Adrenal gland (tissue), 9 donors: ENCODE measurements at regions not wholly inside any gene's neighbourhood (a gene's known extent, or its start where the extent isn't known, plus 50 kb on each side); places are given as distances from the start of the nearest gene placed in this dataset.
"Not testable (repeated sequence)": the region's sequence is repeated elsewhere in the genome, so short reads cannot be mapped to it uniquely, and the experiment has no call there.

Experiments
- DNase-seq, 7 donors: peaks; one replicate each; pipeline ENCODE4 v3.0.0-alpha.2; 2019 to 2020
- H3K27ac ChIP-seq, 5 donors: fragments of 200-600 bp; sonication (generic) in 4 of 5; 1 replicate in 3 of 5; 2 replicates in 2 of 5; pipeline versions ENCODE4 v1.5.1 to v1.8.0; 2016 to 2020; ENCODE audit warnings: mild to moderate bottlenecking in 1 of 5
- H3K27me3 ChIP-seq: fragments of 200-600 bp; 2 replicates; pipeline ENCODE4 v1.8.0; 2021
- H3K36me3 ChIP-seq, 2 donors: fragments of 200-600 bp; replicated peaks in 1 of 2; 1 replicate in 1 of 2; 2 replicates in 1 of 2; pipeline versions ENCODE4 v1.5.1 to v1.8.0; 2018 to 2022
- H3K4me1 ChIP-seq, 2 donors: fragments of 200-600 bp; replicated peaks in 1 of 2; 1 replicate in 1 of 2; 2 replicates in 1 of 2; pipeline versions ENCODE4 v1.5.1 to v1.8.0; 2018 to 2021
- H3K4me3 ChIP-seq, 4 donors: fragments of 200-600 bp; sonication (generic) in 3 of 4; one replicate each; pipeline ENCODE4 v1.5.1; 2016 to 2018
- H3K9me3 ChIP-seq, 3 donors: fragments of 200-600 bp; sonication (generic) in 1 of 3; replicated peaks in 1 of 3; 1 replicate in 2 of 3; 2 replicates in 1 of 3; pipeline versions ENCODE4 v1.5.1 to v1.8.0; 2016 to 2021
- POLR2A ChIP-seq, 2 donors: fragments of 450-650 bp; IDR thresholded peaks; one replicate each; pipeline ENCODE4 v1.6.1; 2017; ENCODE audit warnings: antibody characterized with exemption in 2 of 2, mild to moderate bottlenecking in 2 of 2, moderate library complexity in 1 of 2
- WGBS, 4 donors: extraction: QIAGEN DNeasy Blood & Tissue Kit in 2 of 4; methylation state at CpG; one replicate each; pipeline versions ENCODE4 v1.1.5 to v1.1.7; 2013 to 2017; 5-methylcytosine and 5-hydroxymethylcytosine counted together
- intact Hi-C, 2 donors: fragments of 100-400 bp; cut with DNase I; formaldehyde crosslinking; loops; one replicate each; pipeline versions ENCODE4 v1.14.1 to v1.15.0; 2022 to 2023
- TF ChIP-seq, protein P1 (sequence below), 6 experiments: fragments of 450-650 bp in 4 of 6; fragments of 200-600 bp in 2 of 6; sonication (generic) in 1 of 6; IDR thresholded peaks; 1 replicate in 5 of 6; 2 replicates in 1 of 6; pipeline versions ENCODE4 v1.5.1 to v1.8.0; 2016 to 2021; ENCODE audit warnings: antibody characterized with exemption in 6 of 6, mild to moderate bottlenecking in 2 of 6, moderate library complexity in 1 of 6
- donor health status: healthy with polysubstance abuse.
- donor health status: Bipolar disorder and iron deficiency.
- donor health status: DM: yes; HTN: yes; CAD: no.
- donor health status: DM: no; HTN: no; CAD: no.
- donor health status: DM: no; HTN: no; CAD: no.

DNA sequence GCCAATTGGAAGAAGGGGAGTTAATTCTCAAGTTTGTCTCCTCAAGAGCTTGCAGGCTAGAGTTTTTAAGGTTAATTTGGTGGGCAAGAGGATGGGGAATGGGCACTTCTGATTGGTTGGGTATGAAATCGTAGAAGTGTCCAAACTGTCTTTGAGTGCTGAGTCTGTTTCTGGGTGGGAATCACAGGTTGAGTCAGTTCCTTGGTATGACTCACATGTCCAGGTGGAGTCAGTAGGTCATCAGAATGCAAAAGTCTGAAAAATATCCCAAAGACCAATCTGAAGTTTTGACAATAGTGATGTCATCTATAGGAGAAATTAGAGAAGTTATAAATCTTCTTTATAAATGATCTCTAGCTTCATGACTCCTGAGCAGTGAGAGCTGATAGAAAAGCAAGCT is 1252.2 kb downstream of the REEP3 start:
- Histone ChIP-seq H3K36me3 (no peaks in the 10 kb centered on the region), H3K27me3 (no peaks in the 10 kb centered on the region), H3K4me1 (no peaks in the 10 kb centered on the region), H3K4me3 (no peak overlapping the region), H3K27ac (no peak overlapping the region), H3K9me3 (no peaks in the 10 kb centered on the region)
- WGBS, 4 donors: 74 to 90% (median 88%) methylated on average over 1 of the region's 1 CpG
- intact Hi-C loops: no loop called here
- DNase-seq: no peak
- TF ChIP-seq POLR2A (IDR thresholded peaks at IDR 0.05): no peak
- TF ChIP-seq, protein P1, sequence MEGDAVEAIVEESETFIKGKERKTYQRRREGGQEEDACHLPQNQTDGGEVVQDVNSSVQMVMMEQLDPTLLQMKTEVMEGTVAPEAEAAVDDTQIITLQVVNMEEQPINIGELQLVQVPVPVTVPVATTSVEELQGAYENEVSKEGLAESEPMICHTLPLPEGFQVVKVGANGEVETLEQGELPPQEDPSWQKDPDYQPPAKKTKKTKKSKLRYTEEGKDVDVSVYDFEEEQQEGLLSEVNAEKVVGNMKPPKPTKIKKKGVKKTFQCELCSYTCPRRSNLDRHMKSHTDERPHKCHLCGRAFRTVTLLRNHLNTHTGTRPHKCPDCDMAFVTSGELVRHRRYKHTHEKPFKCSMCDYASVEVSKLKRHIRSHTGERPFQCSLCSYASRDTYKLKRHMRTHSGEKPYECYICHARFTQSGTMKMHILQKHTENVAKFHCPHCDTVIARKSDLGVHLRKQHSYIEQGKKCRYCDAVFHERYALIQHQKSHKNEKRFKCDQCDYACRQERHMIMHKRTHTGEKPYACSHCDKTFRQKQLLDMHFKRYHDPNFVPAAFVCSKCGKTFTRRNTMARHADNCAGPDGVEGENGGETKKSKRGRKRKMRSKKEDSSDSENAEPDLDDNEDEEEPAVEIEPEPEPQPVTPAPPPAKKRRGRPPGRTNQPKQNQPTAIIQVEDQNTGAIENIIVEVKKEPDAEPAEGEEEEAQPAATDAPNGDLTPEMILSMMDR (IDR thresholded peaks at IDR 0.05): no peak

DNA sequence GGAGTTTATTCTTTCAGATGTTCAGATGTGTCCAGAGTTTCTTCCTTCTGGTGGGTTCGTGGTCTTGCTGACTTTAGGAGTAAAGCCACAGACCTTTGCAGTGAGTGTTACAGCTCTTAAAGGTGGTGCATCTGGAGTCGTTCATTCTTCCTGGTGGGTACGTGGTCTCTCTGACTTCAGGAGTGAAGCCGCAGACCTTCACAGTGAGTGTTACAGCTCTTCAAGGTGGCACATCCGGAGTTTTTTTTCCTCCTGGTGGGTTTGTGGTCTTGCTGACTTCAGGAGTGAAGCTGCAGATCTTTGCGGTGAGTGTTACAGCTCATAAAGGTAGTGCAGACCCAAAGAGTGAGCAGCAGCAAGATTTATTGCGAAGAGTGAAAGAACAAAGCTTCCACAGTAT is 1263.2 kb downstream of the REEP3 start:
- H3K36me3 ChIP-seq, H3K27me3 ChIP-seq, H3K27ac ChIP-seq, H3K4me3 ChIP-seq, H3K4me1 ChIP-seq, DNase-seq, intact Hi-C loops, H3K9me3 ChIP-seq: not testable (repeated sequence)
- 75 to 86% (median 83%) methylated on average over 7 of the region's 7 CpGs for WGBS, 4 donors

DNA sequence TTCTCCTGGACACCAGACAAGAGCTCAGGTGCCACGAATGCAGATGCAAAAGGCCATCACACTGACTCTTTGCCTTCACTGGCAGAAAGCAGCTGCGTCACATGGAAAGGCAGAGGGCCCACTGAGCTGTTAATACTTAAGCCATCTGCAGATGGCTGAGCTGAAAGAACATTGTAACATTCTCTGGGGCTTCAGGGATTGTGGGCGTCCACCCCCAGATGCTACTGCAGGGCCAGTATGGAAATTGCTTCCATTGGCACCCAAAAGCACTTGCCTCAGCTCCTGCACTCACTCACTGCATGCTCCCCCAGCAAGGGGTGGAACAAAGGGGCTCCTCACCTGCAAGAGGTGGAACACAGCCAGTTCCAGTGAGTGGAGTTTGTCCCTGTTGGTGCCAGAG is 1264.6 kb downstream of the REEP3 start:
- Histone ChIP-seq H3K4me3 (no peak overlapping the region), H3K9me3 (no peaks in the 10 kb centered on the region), H3K4me1 (no peaks in the 10 kb centered on the region), H3K27me3 (no peaks in the 10 kb centered on the region), H3K27ac (no peak overlapping the region), H3K36me3 (no peaks in the 10 kb centered on the region)
- WGBS, 4 donors: 72 to 82% (median 77%) methylated on average over 3 of the region's 3 CpGs
- TF ChIP-seq, protein P1 (IDR thresholded peaks at IDR 0.05): no peak
- intact Hi-C loops: no loop called here
- DNase-seq: no peak

DNA sequence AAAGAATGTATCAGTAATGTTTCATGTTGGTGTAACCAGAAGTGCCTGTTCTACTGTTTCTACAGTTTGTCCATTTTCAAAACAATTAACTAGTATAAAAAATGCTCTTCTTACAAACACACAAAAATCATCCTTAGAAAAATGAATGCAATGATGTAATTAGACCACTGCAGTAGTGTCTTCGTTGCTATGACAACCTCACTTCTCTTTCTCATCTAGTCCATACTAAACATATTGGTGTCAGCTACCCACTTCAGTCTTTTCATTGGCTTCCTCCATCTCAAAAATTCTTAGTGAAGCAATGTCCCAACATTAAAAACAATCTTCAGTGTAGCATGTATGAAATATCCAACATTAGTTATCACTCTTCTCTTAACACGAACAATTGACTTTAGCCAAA is 1265.8 kb downstream of the REEP3 start:
- no peaks in the 10 kb centered on the region for H3K27me3 ChIP-seq
- H3K9me3 ChIP-seq: no peaks in the 10 kb centered on the region
- no peak for DNase-seq
- H3K27ac ChIP-seq: no peak overlapping the region
- intact Hi-C loops: no loop called here
- H3K4me1 ChIP-seq: no peaks in the 10 kb centered on the region
- TF ChIP-seq, protein P1 (IDR thresholded peaks at IDR 0.05): no peak
- no peak for TF ChIP-seq POLR2A (IDR thresholded peaks at IDR 0.05)
- no peak overlapping the region for H3K4me3 ChIP-seq
- WGBS, 4 donors: 68 to 82% (median 77%) methylated on average over 2 of the region's 2 CpGs
- no peaks in the 10 kb centered on the region for H3K36me3 ChIP-seq

DNA sequence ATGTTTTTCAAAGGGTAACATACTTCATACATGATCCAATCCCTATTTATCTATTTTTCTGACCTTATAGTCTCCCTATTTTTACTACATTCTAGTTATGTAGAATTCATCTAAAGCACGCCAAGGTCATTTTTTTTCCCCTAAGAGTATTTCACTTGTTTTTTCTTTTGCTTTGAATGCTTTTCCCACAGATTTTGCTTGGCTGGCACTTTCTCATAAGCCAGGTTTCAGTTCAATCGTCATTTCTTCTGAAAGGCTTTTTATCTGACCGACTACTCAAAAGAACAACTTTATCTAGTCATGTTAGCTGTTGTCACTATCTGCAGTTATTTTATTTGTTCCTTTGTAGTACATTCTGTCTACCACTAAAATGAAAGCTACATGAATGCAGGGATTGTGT is 1274.6 kb downstream of the REEP3 start:
- no peaks in the 10 kb centered on the region for H3K4me1 ChIP-seq
- intact Hi-C loops: no loop called here
- DNase-seq: no peak
- H3K27me3 ChIP-seq: no peaks in the 10 kb centered on the region
- TF ChIP-seq, protein P1 (IDR thresholded peaks at IDR 0.05): no peak
- TF ChIP-seq POLR2A (IDR thresholded peaks at IDR 0.05): no peak
- 54 to 60% (median 57%) methylated on average over 3 of the region's 3 CpGs for WGBS, 4 donors
- no peaks in the 10 kb centered on the region for H3K36me3 ChIP-seq
- H3K27ac ChIP-seq: no peak overlapping the region
- H3K9me3 ChIP-seq: no peaks in the 10 kb centered on the region
- no peak overlapping the region for H3K4me3 ChIP-seq
